Activated CD8-positive, alpha-beta memory T cell treated with anti-CD3 and anti-CD28 coated beads, Interleukin-2, amount 50 U/mL, for 48 hours (primary cell): ENCODE measurements at regions not wholly inside any gene's neighbourhood (a gene's known extent, or its start where the extent isn't known, plus 50 kb on each side); places are given as distances from the start of the nearest gene placed in this dataset.

Experiments used
- DNase-seq: peaks from one replicate; pipeline ENCODE4 v3.0.0-alpha.2; 2020

GRCh38 chr6:163662604-163663225 lies 248.2 kb downstream of the QKI start:
- DNase-seq = no peak

- DNase-seq = no peak
Observed at GRCh38 chr6:163661272-163661671, 246.8 kb downstream of the QKI start.

- DNase-seq = no peak
Observed at GRCh38 chr6:163659803-163660202, 245.3 kb downstream of the QKI start.

GRCh38 chr6:163655217-163656121 lies 241.0 kb downstream of the QKI start:
- no peak for DNase-seq

GRCh38 chr6:163651915-163652668 lies 237.6 kb downstream of the QKI start:
- DNase-seq = no peak

GRCh38 chr6:163651426-163651825 lies 236.9 kb downstream of the QKI start:
- DNase-seq = no peak

GRCh38 chr6:163648868-163649267 lies 234.3 kb downstream of the QKI start:
- DNase-seq = no peak

GRCh38 chr6:163647624-163648023 lies 233.1 kb downstream of the QKI start:
- DNase-seq = no peak

GRCh38 chr6:163646866-163647265 lies 232.3 kb downstream of the QKI start:
- no peak for DNase-seq

GRCh38 chr6:163646133-163646532 lies 231.6 kb downstream of the QKI start:
- no peak for DNase-seq

GRCh38 chr6:163645560-163645959 lies 231.0 kb downstream of the QKI start:
- DNase-seq = no peak

GRCh38 chr6:163643866-163644265 lies 229.3 kb downstream of the QKI start:
- no peak for DNase-seq

GRCh38 chr6:163641706-163642105 lies 227.2 kb downstream of the QKI start:
- no peak for DNase-seq

- DNase-seq = no peak
Observed at GRCh38 chr6:163640641-163641040, 226.1 kb downstream of the QKI start.

GRCh38 chr6:163637524-163637923 lies 223.0 kb downstream of the QKI start:
- no peak for DNase-seq

GRCh38 chr6:163635731-163636364 lies 221.3 kb downstream of the QKI start:
- DNase-seq = no peak

- DNase-seq = no peak
Observed at GRCh38 chr6:163635315-163635714, 220.8 kb downstream of the QKI start.

GRCh38 chr6:163634211-163635171 lies 220.0 kb downstream of the QKI start:
- DNase-seq = no peak

GRCh38 chr6:163630991-163631390 lies 216.5 kb downstream of the QKI start:
- no peak for DNase-seq

GRCh38 chr6:163630572-163630971 lies 216.1 kb downstream of the QKI start:
- DNase-seq = no peak

- no peak for DNase-seq
Observed at GRCh38 chr6:163630096-163630495, 215.6 kb downstream of the QKI start.
